GM19099 (cell line): ENCODE measurements at regions not wholly inside any gene's neighbourhood (a gene's known extent, or its start where the extent isn't known, plus 50 kb on each side); places are given as distances from the start of the nearest gene placed in this dataset.

Source experiments
- POLR2A ChIP-seq: IDR thresholded peaks from 3 replicates; pipeline ENCODE4 v1.6.1; 2011; ENCODE audit warnings: low read depth; ENCODE audit not compliant: insufficient read length; ENCODE audit errors: extremely low read depth

- no peak for TF ChIP-seq POLR2A
These were observed 578.0 kb downstream of the BCOR start for GRCh38 chrX:39519566-39520301.

DNA sequence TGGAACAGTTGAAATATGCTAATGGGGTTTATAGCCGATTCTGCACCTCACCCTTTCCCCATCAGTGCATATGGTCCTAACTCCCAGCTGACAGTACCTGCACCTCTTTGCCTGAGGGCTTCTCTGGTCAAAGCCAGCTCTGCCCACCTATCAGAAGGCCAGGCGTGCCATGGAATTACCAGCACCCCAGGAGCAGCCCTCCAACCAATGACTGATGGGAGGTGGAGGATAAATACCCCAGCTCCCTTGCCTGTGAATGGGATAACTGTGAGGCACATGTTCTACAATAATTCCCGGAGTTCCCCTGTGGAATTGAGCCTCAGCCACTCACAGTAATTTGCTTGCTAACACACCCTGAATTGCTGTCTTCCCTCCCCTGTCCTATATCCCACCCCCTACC lies 572.0 kb downstream of the BCOR start:
- no peak for TF ChIP-seq POLR2A

DNA sequence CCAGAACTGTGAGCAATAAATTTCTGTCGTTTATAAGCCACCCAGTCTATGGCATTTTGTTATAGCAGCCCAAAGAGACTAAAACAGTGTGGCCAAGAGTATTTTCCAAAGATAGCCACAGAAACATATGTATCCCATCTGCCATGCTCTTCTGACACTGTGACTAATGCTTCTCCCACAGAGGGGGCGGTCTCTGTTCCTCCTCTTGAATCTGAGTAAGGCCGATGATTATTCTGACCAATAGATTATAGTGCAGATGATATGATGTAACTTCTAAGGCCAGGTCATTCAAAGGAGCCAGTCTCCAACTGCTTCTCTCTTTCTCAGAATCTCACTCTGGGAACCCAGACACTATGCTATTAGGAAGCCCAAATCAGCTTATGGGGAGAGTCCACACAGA lies 570.7 kb downstream of the BCOR start:
- no peak for TF ChIP-seq POLR2A

- TF ChIP-seq POLR2A: no peak
These were observed 569.4 kb downstream of the BCOR start for GRCh38 chrX:39528161-39528916.

GRCh38 chrX:39532761-39533160 lies 565.0 kb downstream of the BCOR start:
- no peak for TF ChIP-seq POLR2A

DNA sequence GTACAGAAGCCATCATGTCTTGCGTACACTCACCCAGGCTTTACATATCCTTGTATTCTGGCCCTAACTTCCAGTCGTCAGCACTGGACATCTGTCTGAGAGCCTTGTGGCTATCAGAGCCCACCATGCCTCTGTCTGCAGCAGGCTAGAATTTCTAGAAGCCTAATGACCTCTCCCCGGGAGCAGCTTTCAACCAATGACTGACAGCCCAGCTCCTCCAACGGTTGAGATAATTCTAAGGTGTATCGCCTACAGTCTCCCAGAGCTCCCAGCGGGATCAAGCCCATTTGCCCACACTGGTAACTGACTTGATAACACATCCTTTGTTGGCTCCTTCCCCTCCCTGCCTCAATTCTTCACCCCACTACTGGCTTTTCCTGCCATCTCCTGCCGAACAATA lies 562.8 kb downstream of the BCOR start:
- TF ChIP-seq POLR2A: no peak

DNA sequence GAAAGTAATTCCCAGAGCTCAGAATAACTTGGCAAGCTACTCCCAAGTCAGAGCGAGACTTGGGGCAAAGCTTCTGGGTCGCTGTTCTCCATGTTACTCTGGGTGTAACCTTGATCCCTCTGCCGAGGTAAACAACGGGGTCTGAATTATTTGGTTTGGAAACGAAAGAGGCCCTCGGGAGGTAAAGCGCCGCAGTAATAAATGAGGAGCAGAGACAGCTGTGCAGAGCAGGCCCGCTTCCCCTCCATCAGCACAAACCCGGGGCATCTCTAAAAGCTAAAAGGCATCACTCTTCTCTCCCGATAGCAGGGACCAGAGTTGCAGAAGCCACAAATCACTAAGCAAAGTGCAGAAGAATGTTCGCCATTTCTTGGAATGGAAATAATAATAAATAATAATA lies 561.5 kb downstream of the BCOR start:
- no peak for TF ChIP-seq POLR2A

GRCh38 chrX:39541881-39542280 lies 555.9 kb downstream of the BCOR start:
- no peak for TF ChIP-seq POLR2A

DNA sequence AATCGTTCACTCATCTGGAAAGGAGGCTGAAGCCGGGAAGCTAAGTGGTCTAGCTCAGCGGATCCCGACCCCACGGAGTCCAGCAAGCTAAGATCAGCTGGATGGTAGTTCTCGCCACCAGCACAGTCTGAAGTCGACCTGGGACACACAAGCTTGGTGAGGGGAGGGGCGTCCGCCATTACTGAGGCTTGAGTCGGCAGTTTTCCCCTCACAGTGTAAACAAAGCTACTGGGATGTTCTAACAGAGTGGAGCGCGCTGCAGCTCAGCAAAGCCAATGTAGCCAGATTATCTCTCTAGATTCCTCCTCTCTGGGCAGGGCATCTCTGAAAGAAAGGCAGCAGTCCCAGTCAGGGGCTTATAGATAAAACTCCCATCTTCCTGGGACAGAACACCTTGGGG lies 555.4 kb downstream of the BCOR start:
- no peak for TF ChIP-seq POLR2A

DNA sequence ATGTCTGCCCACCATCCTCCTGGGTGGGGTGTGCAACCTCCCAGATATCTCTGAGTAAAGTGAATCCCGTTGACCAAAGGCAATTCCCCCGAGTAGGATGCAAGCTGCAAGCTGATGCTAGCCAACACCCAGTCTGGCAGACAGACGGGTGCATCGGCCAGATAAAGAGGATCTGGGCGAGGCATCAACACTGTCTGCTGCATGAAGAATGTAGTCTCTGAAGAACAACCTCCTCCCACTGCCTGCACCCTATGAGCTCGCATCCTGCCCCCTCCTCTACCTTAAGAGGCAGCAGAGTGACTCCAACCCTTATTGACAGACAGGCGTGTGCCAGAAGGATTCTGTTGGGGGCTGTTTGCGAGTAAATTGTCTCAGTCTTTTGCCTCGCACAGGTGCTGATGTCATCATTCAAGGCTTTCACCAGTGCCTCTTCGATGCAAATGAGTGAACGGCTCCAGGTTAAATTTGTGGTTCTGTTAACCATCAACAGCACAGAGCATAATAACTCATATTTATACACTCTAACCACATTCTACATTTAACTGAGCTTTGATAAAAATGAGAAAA lies 546.9 kb downstream of the BCOR start:
- TF ChIP-seq POLR2A: no peak

DNA sequence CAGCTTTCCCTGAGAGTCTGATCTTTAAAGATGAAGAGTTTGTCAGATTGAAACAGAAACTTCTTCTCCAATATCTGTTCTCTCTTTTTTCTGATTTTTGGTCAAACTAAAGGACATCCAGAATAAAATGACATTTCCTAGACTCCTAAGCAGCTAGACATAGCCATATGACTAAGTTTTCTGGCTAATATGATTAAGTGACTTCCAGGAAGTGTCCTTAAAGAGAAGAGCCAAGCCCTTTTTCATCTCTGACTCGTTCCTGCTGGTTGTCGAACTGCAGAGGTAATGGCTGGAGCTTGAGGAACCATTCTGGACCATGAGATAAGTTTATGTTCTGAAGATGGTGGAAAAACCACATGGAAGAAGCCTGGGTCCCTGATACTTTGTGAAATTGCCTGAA lies 546.0 kb downstream of the BCOR start:
- no peak for TF ChIP-seq POLR2A

DNA sequence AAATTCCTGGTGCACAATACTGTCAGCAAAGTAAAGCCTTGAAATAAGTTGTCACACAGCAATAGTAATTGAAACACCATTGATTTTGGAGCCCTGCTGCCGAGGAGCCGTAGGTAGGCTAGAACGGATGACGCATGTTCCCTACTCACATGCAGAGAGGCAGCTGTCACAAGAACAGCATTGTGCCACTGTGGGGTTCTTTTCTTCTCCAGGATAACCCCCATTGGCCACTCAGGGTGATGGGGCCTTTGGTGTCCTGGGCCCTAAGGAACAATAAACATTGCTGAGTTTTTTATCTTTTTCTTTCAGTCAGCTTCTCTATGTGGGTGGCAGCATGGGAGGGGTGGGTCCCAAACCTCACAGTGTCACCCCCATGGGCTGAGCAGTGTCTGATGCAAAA lies 542.3 kb downstream of the BCOR start:
- TF ChIP-seq POLR2A: no peak

- TF ChIP-seq POLR2A: no peak
These were observed 541.7 kb downstream of the BCOR start for GRCh38 chrX:39556056-39556455.

DNA sequence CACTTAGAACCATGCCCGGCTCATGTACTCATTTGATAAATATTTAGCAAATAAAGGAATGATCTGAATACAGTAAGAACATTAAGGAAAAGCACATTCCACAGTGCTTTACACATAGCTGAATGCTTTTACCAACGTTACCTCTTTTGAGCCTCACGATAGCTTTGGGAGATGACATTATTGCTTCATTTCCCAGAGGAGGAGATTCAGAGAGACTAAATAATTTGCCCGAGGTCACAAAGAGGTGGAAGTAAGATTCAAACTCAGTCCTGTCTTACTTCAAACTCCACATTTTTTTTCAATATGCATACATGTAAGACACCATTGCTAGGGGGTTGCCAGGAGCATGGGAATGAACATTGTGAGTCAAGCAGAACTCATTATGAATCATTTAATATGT lies 538.5 kb downstream of the BCOR start:
- no peak for TF ChIP-seq POLR2A

DNA sequence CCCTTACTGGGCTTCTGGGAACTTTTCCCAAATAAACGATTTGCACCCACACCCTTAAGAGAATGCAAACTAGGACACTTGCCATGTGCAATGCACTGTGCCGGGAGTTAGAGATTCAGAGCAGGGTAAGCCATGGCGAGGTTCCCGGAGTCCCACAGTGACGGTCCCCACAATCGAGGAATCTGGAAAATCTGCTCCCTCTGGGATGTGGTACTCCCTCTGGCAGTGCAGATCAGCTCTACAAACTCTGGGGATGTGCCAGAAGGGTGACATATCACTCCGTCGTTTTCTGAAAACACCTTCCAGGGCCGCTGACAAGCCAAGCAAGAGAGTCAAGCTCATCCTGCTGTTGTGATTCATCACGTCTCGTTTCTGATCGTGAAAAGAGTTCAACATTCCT lies 537.5 kb downstream of the BCOR start:
- TF ChIP-seq POLR2A: no peak

- TF ChIP-seq POLR2A: no peak
These were observed 534.6 kb downstream of the BCOR start for GRCh38 chrX:39563178-39563577.
